GM08714 (cell line): ENCODE measurements at regions not wholly inside any gene's neighbourhood (a gene's known extent, or its start where the extent isn't known, plus 50 kb on each side); places are given as distances from the start of the nearest gene placed in this dataset.
"Not testable (repeated sequence)": the region's sequence is repeated elsewhere in the genome, so short reads cannot be mapped to it uniquely, and the experiment has no call there.

Source experiments
- H3K4me3 ChIP-seq: fragments of 200-500 bp; sonication (Bioruptor generic); 2 replicates; pipeline ENCODE4 v1.5.1; 2014; ENCODE audit warnings: mild to moderate bottlenecking, low read length, inconsistent platforms
- ZNF274 ChIP-seq: IDR thresholded peaks from 2 replicates; pipeline ENCODE4 v1.6.1; 2012; ENCODE audit warnings: mild to moderate bottlenecking, low read depth, low read length

DNA sequence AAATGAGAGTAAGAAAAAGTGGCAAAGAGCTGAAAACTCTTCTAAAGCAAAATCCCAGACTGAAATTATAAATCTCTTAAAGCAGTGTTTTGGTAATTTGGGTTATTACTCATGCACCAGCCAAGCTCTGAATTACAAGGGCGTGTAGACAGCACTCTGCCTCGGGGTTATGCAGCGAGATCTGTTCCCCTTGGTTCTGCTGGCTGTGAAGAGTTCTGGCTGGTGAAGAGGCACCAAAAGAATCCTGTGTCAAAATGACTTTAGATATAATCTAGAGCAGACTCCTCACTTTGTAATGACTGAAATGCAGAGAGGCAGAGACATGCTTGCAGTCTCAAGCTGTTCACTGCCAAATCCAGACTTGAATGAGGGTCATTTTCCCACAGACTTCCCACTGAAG lies 461.8 kb upstream of the CXADR start:
- no peak for TF ChIP-seq ZNF274
- no peak overlapping the region for H3K4me3 ChIP-seq

GRCh38 chr21:17053321-17053720 lies 459.5 kb upstream of the CXADR start:
- no peak for TF ChIP-seq ZNF274
- no peak overlapping the region for H3K4me3 ChIP-seq

DNA sequence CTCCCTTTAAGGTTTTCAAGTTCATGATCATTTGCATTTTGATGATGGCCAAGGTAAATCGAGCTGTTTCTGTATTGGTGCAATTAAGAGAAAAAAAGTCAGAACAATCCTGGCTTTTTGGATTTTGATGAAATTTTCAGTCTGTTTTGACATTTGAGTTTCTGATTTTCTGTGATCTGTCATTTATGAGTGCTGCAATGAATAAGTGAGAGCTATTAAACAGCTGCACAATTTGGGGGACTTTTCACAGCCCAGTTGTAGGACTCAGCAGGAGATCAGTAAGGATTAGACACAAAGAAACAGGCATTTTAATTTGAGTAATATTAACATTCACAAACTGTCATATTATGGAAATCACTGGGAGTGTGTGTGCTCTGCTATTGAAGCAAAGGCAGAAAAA lies 452.9 kb upstream of the CXADR start:
- TF ChIP-seq ZNF274: no peak
- no peak overlapping the region for H3K4me3 ChIP-seq

DNA sequence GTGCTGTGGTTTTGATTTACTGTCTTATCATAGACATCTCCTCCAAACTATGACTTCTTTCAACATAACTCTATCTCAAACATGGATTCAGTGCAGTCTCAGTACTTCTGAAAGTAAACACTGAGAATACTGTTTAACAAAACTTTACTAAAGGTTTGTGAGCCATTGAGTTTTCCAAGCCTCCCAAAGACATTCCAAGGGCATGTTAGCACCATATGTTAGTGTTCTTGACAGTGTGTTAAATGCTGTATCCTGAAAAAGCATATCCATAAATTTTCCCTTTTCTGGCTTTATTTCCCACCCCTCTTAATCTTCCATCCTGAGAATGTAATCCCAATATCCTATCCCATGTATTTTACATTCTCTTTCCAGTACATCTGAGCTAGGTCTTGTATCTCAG lies 446.8 kb upstream of the CXADR start:
- TF ChIP-seq ZNF274: no peak
- no peak overlapping the region for H3K4me3 ChIP-seq

GRCh38 chr21:17071093-17071492 lies 441.8 kb upstream of the CXADR start:
- no peak for TF ChIP-seq ZNF274
- H3K4me3 ChIP-seq: no peak overlapping the region

GRCh38 chr21:17081193-17081592 lies 431.6 kb upstream of the CXADR start:
- no peak overlapping the region for H3K4me3 ChIP-seq
- no peak for TF ChIP-seq ZNF274

DNA sequence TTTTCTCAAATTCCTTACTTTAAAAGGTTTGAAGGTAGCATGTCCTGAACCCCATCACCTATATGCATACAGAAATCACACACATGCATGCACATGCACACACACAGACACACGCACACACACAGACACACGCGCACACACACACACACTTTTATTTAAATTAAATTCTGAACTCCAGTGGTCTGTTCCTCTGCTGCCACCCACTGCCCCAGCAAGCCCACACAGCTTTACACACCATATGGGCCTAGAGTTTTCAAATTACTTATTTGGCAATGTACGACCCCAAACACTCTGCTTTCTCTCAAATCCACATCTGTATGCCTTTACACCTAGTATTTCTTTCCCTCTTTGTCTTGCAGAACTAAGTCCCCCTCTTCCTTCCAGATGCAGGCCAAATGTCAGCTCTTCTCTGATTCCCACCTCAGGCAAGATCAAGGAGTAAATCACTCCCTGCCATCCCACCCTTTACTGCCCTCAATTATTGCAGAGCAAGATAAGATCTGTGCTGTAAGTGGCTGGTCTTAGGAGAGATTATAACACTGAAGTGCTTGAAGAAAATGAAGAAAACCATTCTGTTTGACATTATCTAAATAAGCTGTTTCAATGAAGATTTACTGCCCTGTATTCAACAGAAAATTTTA lies 429.9 kb upstream of the CXADR start:
- no peak overlapping the region for H3K4me3 ChIP-seq
- TF ChIP-seq ZNF274: no peak

DNA sequence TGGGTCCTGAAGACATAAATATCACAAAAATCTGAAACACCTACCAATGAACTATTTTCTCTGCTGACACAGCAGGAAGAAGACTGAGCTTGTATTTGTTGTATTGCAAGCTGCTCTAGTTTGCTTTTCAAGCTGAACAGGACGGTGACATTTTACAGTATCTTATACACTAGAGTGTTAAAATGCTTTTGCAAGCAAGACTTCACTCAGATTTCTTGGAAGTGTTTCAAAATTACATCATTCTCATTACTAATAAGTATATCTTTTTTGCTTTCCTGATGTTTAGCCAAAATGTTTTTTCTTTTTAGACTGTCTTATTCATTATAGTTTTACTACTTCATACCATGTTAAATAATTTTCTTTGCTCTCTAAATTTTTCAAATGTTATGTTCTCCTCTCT lies 427.1 kb upstream of the CXADR start:
- no peak for TF ChIP-seq ZNF274
- no peak overlapping the region for H3K4me3 ChIP-seq

GRCh38 chr21:17088500-17088899 lies 424.3 kb upstream of the CXADR start:
- no peak overlapping the region for H3K4me3 ChIP-seq
- TF ChIP-seq ZNF274: no peak

GRCh38 chr21:17089091-17089491 lies 423.8 kb upstream of the CXADR start:
- no peak for TF ChIP-seq ZNF274
- H3K4me3 ChIP-seq: no peak overlapping the region

- H3K4me3 ChIP-seq: no peak overlapping the region
- TF ChIP-seq ZNF274: no peak
These were observed 411.1 kb upstream of the CXADR start for GRCh38 chr21:17101696-17102095.

GRCh38 chr21:17105932-17106331 lies 406.9 kb upstream of the CXADR start:
- TF ChIP-seq ZNF274: no peak
- H3K4me3 ChIP-seq: no peak overlapping the region

- TF ChIP-seq ZNF274: no peak
- H3K4me3 ChIP-seq: no peak overlapping the region
These were observed 398.8 kb upstream of the CXADR start for GRCh38 chr21:17114045-17114444.

DNA sequence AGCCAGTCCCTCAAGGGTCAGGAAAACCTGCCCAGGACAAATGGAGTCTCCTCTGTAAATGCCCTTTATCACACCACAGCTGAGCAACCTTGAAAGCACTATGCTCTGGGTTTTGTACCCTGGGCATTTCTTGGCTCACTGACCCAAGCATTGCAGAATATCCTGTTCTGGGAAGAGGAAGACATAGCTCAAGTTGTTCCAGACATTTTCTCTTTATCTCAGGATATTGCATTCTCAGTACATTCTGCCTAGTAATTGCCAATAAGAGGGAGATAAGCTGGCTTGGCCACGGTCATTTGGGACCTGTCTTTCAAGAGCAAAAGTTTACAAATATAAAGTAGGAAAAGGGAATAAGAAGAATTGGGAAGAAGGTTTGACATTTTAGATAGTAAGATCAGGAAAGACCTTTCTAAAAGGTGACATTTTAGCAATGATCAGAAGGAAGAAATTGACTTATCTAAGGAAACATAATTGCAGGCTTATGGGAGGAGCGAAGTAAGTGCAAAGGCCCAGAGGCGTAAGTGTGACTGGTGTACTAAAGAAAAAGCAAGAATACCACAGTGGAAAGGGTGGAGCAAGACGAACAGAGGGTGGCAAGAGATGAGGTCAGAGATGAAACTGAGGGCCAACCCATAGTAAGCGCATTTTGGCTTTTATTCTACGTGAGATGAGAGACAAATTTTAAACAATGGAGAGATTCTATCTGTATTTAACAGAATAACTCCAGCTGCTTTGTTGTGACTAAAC lies 394.0 kb upstream of the CXADR start:
- H3K4me3 ChIP-seq: no peak overlapping the region
- no peak for TF ChIP-seq ZNF274

DNA sequence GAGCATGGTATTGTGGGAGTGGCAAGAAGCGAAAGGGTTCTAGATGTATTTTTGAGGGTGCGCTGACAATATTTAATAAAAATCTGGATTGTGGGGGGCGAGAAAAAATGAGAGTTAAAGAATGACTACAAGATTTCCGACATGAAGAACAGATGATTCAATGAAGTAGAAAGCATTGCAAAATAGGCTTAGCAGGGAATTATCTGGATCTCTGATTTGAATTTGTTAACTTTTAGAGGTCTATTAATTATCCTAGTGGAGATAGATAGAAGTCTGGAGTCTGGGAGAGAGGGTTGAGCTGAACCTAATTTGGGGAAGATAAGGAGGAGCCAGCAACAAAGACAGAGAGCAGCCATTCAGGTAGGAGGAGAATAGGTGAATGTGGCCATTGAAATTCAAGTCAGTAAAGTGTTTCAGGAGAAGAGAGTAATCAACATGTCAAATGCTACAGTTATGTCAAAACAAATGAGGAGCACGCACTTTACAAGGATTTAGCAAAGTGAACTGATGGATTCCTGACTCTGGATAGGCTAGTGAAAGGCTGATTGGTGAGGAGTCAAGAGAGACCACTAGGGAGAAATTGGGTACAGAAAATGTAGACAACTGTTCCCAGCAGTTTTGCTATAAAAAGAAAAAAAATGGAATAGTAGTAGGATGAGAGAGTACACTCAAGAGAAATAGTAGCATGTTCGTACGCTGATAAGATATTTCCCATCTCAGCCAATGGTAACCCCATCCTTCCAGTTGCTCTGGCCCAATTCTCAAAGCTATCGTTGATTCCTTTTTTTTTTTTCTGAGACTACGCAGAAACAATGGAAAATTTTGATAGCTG lies 393.2 kb upstream of the CXADR start:
- TF ChIP-seq ZNF274: no peak
- H3K4me3 ChIP-seq: no peak overlapping the region

GRCh38 chr21:17127395-17127794 lies 385.4 kb upstream of the CXADR start:
- H3K4me3 ChIP-seq: not testable (repeated sequence)
